HG03135 (cell line): ENCODE measurements at regions not wholly inside any gene's neighbourhood (a gene's known extent, or its start where the extent isn't known, plus 50 kb on each side); places are given as distances from the start of the nearest gene placed in this dataset.
"Not testable (repeated sequence)": the region's sequence is repeated elsewhere in the genome, so short reads cannot be mapped to it uniquely, and the experiment has no call there.

Experiments
- ATAC-seq: cut with Tn5 transposase; IDR thresholded peaks from one replicate; pipeline ENCODE4 v1.9.1; 2021; ENCODE audit warnings: mild to moderate bottlenecking, moderate library complexity; ENCODE audit not compliant: unreplicated experiment

DNA sequence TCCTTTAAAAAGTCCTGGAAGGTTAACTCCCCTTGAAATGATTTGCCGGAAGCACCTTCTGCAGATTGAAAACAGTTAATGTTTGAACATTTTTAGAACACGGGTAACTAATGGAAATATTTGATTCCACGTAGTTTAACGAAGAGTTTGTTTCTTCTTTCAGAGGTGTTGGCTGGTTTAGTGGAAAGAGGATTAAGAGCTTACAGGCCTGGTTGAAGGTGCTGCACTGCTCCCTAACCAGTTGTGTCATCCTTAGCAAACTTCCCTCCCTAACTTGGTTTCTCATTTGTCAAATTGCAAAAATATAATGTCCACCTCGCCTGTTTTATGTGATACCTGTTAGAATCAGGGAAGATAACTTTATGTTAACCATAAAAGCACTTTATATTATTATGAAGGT is 243.0 kb upstream of the FZD8 start:
- ATAC-seq, result no peak

GRCh38 chr10:35884657-35885071 is 242.6 kb upstream of the FZD8 start:
- ATAC-seq, result no peak

DNA sequence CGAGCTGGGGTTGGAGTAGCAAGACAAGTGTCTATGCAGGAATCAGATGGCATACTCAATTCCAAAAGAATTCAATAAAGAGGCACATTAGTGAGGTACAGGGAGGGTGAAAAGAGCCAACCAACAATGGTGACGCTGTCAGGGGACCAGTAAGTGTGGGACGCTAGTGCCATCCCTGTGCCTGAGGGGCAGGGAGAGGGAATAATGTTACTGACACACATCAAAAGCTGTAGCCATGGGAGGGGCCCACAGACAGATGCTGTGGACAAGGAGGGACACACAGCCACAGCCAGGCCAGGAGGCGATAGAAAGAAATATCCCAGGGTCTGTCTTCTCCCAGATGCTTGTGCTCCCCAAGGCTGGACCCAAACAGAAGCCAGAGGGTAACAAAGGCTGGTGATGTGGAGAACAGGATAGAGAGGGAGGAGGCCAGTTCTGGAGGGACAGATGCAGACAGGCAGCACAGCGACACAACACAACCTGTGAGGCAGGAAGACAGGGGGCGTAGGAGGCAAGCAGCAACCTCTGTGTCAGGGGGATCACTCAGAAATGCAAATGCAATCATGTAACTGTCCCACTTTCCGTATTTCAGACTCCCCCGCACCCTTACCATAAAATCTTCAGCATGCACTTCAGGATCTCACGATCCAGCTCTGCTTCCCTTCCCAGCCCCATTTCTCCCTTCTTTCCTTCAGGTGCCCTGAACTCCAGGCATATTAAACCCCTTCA is 240.5 kb upstream of the FZD8 start:
- ATAC-seq, result no peak

DNA sequence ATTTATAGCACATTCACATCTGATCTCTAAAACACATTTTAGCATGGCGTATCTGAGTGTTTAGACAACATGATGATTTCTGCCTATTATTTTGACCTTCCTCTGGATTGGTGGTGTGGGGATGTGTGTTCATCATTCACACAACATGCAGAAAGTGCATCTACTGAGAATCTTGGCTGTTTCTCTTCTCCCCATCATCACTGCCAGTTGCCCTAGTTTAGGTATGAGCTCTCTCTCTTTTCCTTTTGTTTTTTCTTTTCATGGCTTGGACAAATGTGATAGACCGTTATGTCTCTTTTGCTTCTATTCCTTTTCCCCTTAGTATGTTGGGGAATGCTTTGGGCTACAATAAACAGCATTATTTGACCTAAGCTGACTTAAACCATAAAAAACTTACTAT is 239.2 kb upstream of the FZD8 start:
- ATAC-seq, result no peak

GRCh38 chr10:35876248-35876647 is 234.2 kb upstream of the FZD8 start:
- ATAC-seq, result no peak

DNA sequence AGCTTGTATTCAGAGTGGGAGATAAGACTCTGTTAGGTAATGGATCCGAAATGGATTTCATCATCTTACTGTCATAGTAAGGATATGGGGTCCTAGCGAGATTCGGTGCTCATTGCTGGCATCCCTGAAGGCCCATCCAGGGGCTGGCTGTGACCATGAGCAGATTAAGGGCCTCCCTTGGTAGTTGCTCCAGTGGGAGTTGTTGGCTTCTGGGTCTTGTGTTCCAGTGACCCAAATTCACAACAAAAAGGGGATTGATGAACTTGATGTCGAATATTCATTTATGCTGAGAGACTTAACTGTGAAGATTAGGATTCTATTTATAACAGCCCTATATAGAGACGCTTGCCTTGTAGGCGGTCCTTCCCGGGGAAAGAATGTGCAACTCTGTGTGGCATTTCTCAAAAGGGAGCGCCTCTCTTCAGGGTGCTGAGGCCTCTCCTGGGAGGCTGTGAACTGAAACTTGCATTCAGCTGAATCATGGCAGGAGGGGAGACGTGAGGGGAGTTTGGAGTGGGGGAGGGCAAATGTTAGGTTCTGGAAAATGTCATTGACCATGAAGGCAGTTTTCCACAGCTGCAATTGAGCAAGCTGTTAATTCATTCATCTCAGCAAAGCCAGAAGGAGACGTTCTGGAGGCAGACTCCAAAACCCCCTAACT is 233.1 kb upstream of the FZD8 start:
- ATAC-seq, result no peak

DNA sequence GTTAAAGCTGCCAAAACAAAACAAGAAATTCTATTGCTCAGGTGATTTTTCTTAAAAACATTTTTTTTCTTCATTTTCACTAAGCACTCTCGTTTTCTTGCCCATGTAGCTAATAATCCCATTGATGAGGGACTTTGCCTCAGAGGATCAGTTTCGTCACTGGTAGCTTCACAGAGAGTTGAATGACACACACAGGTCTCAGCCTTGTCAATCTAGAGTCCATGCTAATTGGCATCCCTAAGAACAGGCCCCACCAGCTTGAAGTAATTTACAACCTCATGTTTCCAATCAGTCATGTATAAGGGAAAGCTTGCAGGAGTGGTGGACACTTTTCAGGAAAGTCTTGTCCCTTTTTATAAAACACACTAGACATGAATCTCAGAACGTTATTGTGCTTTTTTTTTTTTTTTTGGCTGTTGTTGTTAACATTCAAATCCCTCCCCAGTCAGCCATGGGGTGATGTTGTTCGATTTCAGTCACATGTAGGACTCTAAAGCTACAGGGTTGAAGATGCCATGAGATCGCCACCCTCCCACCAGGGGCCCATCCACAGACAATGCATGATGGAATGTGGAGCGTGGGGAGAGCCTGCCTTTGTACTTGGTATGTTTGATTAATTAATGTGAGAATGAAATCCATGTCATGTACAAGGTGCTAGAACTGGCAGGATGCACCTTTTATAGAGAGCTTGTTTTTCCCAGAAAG is 232.4 kb upstream of the FZD8 start:
- ATAC-seq, result no peak

- ATAC-seq, result no peak
Observed at GRCh38 chr10:35872671-35873070, 230.6 kb upstream of the FZD8 start.

DNA sequence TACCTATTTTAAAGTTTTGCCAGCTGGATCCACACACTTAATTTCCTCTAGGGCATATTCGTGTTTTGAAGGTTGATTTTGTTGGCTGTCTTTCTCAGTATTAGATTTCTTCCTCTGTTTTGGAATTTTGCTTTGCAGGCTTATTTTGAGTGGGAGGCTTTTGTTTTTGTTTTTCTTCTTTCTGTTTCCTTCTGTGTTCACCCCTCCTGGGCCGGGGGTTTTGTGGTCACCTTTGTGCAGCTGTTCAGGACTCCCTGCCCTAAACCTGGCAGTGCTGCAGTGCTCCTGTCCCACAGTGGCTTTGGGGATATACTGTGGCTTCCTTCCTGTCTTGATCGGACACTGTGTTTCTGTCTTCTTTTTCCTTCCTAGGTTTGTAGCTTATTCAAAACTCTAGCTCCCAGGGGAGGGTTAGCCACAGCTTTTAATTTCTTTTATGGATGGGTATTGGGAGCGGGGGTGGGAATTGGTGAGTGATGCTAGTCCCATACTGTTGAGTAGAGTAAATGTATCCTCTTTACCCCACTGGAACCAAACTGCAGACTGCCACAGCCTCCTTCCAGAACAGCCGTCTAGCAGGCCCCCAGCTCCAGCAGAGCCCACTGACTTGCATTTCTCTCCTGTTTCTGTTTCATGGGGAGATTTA is 228.7 kb upstream of the FZD8 start:
- ATAC-seq, result no peak

GRCh38 chr10:35858676-35859283 is 216.7 kb upstream of the FZD8 start:
- not testable (repeated sequence) for ATAC-seq

- no peak for ATAC-seq
Observed at GRCh38 chr10:35857860-35858259, 215.8 kb upstream of the FZD8 start.

DNA sequence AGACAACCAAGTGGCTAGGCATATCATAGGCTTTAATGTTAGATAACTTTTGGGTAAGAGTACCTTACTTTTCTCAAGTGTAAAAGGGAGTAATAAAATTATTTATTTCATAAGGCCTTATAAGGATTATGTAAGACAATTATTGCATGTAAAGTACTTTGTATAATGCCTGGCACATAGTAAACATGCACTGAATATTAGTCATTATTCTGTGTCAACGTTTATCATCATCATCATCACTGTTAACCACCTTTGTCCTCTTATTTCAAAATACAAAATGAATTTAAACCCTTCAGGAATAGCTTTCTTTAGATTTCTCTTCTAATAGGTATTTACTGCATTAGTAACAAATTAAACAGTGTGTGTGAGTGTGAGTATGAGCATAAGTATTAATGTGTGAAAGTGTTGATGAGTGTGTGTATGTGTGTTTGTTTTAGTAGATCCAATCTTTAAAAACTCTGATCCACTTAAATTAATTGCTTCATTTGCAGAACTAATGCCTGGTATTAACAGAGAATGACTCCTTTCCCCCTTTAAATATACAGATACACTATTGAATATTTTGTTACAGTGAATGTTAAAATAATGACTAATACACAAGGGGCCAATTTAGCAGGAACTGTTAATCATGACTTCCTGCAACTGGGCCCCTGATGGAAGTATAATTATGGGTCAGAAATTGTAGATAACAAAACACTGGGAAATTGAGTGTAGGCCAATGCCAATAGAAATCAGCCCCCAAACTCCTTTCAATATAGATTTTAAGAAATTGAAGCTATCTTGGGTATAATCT is 213.3 kb upstream of the FZD8 start:
- no peak for ATAC-seq

GRCh38 chr10:35854661-35855060 is 212.6 kb upstream of the FZD8 start:
- no peak for ATAC-seq

GRCh38 chr10:35852721-35853120 is 210.6 kb upstream of the FZD8 start:
- no peak for ATAC-seq

GRCh38 chr10:35848412-35848811 is 206.3 kb upstream of the FZD8 start:
- ATAC-seq, result no peak

DNA sequence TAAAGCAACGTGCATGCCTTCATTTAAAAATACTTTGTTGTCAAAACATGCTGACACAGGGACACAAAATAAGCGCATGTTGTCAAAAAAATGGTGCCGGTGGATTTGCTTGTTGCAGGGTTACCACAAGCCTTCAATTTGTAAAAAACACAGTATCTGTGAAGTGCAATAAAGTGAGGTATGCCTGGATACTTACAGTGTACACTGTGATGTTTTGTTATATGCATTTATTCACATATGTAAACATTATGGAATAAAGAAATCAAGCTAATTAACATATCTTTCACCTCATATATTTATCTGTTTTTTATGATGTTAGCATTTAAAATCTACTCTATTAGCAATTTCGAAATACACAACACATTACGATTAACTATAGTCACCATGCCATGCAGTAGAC is 202.6 kb upstream of the FZD8 start:
- ATAC-seq, result no peak

DNA sequence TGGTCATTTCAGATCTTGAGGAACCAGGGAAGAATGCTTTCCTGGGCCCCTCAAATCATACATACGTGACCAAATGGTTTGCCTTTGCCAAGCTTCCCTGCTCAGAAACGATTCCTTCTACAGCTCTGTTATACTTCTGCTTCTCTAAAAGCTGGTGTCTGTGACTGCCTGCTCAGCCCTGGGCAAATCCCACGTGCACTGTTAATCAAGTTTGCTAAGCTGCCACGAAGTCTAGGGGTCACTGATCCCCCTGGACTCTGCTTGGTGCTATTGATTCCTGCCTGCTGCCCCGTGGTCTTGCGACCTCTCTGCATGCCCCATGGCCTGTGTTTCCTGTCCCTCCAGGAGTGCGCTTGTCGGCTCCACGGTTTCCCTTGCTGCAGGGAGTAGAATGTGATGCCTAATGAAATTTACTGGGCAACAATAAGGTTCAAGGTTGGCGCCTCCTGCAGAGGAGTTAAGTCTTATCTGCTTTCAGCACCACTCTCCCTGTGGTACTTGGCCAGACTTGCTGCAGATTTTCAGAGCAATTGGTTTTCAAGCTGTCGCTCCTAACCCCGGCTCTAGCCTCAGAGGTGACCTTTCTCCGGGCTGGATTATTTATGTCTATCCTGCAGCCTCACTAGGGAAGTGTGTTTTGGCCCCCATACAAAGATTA is 201.6 kb upstream of the FZD8 start:
- no peak for ATAC-seq

DNA sequence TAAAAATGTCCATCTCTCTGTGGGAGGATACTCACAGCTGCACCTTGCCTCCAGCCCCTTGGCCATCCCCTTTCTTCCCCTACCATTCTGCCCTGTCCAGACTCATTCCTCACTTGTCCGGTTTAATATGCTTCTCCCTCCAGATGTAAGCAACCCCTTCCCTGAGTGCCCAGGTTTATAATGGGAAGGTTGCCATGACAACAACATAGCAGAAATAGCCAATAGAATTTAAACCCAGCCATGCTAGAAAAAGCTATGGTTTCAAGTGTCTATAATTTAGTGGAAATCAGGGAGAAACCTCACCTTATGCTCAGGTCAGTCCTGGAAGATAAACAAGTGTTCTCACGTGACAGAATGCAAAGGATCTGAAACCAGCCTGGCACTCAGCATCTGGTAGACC is 196.0 kb upstream of the FZD8 start:
- ATAC-seq, result no peak

GRCh38 chr10:35835545-35835944 is 193.4 kb upstream of the FZD8 start:
- ATAC-seq, result no peak
